ENCODE measurements at regions not wholly inside any gene's neighbourhood (a gene's known extent, or its start where the extent isn't known, plus 50 kb on each side); places are given as distances from the start of the nearest gene placed in this dataset.

DNA sequence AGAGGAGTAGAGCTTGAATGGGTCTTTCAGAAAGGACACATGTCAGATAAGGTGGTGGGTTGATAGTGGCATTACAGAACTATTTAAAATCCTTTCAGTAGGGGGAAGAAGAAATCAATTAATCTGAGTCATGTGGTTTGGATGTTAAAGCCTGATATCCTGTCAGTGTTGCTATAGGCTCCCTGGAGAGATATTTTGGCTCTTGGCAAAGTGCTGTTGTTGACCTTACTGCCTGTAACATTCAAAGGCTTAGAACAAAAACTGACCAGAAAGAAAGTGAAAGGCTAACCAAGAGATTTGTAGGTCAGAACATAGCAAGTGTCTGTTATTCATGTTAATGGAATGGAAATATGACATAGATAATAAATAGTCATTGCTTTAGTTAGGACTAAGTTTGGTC lies 552.9 kb downstream of the DIPK2A start:
- H3T11ph ChIP-seq (ENCODE audit: low read length) = no peak overlapping the region
- no peaks in the 10 kb centered on the region; a peak in 1 of 4 replicates for H3K4me1 Mint-ChIP-seq
- H3K79me2 ChIP-seq (ENCODE audit: insufficient read depth, low read length) = no peaks in the 10 kb centered on the region
- no peak overlapping the region for H4K5ac ChIP-seq (ENCODE audit: insufficient read length, low read depth, low read length)
- no peak overlapping the region for H2BK20ac ChIP-seq (ENCODE audit: low read depth, low read length, poor library complexity, severe bottlenecking)
- no peak overlapping the region for H3K9ac ChIP-seq (ENCODE audit: extremely low read depth, insufficient read length, low read length)
- H3K23ac ChIP-seq (ENCODE audit: insufficient read length, low read depth, low read length) = no peak overlapping the region
- no peaks in the 10 kb centered on the region for H3K4me1 ChIP-seq (ENCODE audit: insufficient read depth, low read length)
- H3K9me3 ChIP-seq (ENCODE audit: control insufficient read depth, low read depth, low read length) = no peaks in the 10 kb centered on the region
- H4K20me1 ChIP-seq (ENCODE audit: control insufficient read depth, insufficient read depth, insufficient read length) = no peaks in the 10 kb centered on the region
- H2AFZ ChIP-seq (ENCODE audit: low read length) = no peak overlapping the region
- no peak overlapping the region for H3K4me3 Mint-ChIP-seq
- H3K9me3 Mint-ChIP-seq = no peaks in the 10 kb centered on the region
- no peak overlapping the region for H3K27ac ChIP-seq (ENCODE audit: insufficient read length, low read depth, low read length)
- no peak overlapping the region for H4K8ac ChIP-seq (replicated peaks; ENCODE audit: insufficient read length, low read depth, low read length)
- no peaks in the 10 kb centered on the region for H3K27me3 ChIP-seq (ENCODE audit: insufficient read depth, low read length)
- no peaks in the 10 kb centered on the region for H3K36me3 Mint-ChIP-seq (ENCODE audit: insufficient read depth in 1 of 3, low read depth in 3 of 3)
- no peak overlapping the region for H3K18ac ChIP-seq (ENCODE audit: insufficient read length, low read depth, low read length)
- no peak overlapping the region for H3K4me2 ChIP-seq (ENCODE audit: insufficient read depth, insufficient read length, low read length)
- DNase-seq = no peak
- no peak overlapping the region for H4K91ac ChIP-seq (ENCODE audit: insufficient read length, low read depth, low read length)
- H2BK120ac ChIP-seq (ENCODE audit: low read depth, low read length, poor library complexity, severe bottlenecking) = no peak overlapping the region
- H2BK12ac ChIP-seq (ENCODE audit: insufficient read length, low read depth, low read length) = no peak overlapping the region
- TF ChIP-seq, protein P1, sequence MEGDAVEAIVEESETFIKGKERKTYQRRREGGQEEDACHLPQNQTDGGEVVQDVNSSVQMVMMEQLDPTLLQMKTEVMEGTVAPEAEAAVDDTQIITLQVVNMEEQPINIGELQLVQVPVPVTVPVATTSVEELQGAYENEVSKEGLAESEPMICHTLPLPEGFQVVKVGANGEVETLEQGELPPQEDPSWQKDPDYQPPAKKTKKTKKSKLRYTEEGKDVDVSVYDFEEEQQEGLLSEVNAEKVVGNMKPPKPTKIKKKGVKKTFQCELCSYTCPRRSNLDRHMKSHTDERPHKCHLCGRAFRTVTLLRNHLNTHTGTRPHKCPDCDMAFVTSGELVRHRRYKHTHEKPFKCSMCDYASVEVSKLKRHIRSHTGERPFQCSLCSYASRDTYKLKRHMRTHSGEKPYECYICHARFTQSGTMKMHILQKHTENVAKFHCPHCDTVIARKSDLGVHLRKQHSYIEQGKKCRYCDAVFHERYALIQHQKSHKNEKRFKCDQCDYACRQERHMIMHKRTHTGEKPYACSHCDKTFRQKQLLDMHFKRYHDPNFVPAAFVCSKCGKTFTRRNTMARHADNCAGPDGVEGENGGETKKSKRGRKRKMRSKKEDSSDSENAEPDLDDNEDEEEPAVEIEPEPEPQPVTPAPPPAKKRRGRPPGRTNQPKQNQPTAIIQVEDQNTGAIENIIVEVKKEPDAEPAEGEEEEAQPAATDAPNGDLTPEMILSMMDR (conservative IDR thresholded peaks at IDR 0.05) = no peak
- H2BK15ac ChIP-seq (ENCODE audit: low read depth, low read length) = no peak overlapping the region
- no peak overlapping the region for H3K27ac Mint-ChIP-seq
- H3K56ac ChIP-seq (ENCODE audit: insufficient read length, low read depth, low read length) = no peak overlapping the region
- H3K14ac ChIP-seq (ENCODE audit: insufficient read depth, low read length) = no peak overlapping the region
- no peaks in the 10 kb centered on the region for H3K23me2 ChIP-seq (ENCODE audit: insufficient read length, low read depth, low read length, poor library complexity, severe bottlenecking)
- no peaks in the 10 kb centered on the region for H3K79me1 ChIP-seq (ENCODE audit: insufficient read depth, low read depth, low read length, poor library complexity, severe bottlenecking)
- H3K27me3 Mint-ChIP-seq (ENCODE audit: low read depth) = no peaks in the 10 kb centered on the region
- no peak overlapping the region for H2AK5ac ChIP-seq (ENCODE audit: insufficient read length, low read length)
- H2BK5ac ChIP-seq (ENCODE audit: insufficient read length, low read length) = no peak overlapping the region
- no peak overlapping the region for H3K4ac ChIP-seq (ENCODE audit: low read depth, low read length)

Data from H9 (cell line).